ENCODE measurements at regions not wholly inside any gene's neighbourhood (a gene's known extent, or its start where the extent isn't known, plus 50 kb on each side); places are given as distances from the start of the nearest gene placed in this dataset.

- dilution Hi-C loops (cut with MboI; ENCODE audit: extremely low pct_ligation_motif_present, low sequenced_read_pairs), result no loop called here
- CTCF ChIA-PET, result no interaction called here
Observed at GRCh38 chr14:97719931-97720330, 922.7 kb downstream of the VRK1 start.

DNA sequence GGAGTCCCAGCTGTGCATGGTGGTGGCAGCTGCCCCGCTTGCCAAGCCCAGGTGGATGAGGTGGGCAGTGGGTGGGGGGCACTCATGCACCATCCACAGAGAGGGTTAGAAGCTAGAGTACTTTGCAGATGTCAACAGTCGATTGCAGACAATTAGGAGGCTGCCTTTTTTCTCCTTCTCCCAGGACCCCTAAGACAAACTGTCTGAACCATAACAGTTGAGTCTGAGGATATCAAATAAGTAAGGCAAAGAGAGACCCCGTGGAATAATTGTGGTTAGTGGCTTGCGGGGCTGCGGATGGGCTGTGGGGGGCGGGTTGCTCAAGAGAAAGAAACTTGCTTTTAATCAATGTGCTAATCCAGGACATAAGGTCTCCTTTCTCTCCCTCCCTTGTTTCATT lies 926.2 kb downstream of the VRK1 start:
- dilution Hi-C loops (cut with MboI; ENCODE audit: extremely low pct_ligation_motif_present, low sequenced_read_pairs) (no loop called here), intact Hi-C loops (cut with micrococcal nuclease) (no loop called here)
- no peaks in the 10 kb centered on the region for H3K9me1 ChIP-seq (replicated peaks; ENCODE audit: control insufficient read depth, extremely low read depth, insufficient read depth, low read length)
- no peak overlapping the region for H3K4me2 ChIP-seq (ENCODE audit: insufficient read depth, low read length)
- no peaks in the 10 kb centered on the region for H4K20me1 ChIP-seq (replicated peaks; ENCODE audit: control insufficient read depth, extremely low read depth, insufficient read depth, low read length)
- no TSS peak for BruUV-seq (replicated peaks)
- H3K4me3 ChIP-seq (replicated peaks in 1 of 3; ENCODE audit: insufficient read depth in 1 of 3, low read depth in 1 of 3, low read length in 3 of 3), result no peak overlapping the region
- H3K27me3 ChIP-seq (ENCODE audit: control insufficient read depth in 2 of 2, insufficient read depth in 2 of 2, low read length in 2 of 2), result no peaks in the 10 kb centered on the region
- ChIA-PET CTCF (no interaction called here), POLR2A (no interaction called here)
- H3K27ac ChIP-seq (ENCODE audit: insufficient read depth, low read depth, low read length), result no peak overlapping the region
- peaks cover 2% of the 10 kb centered on the region for H3K9me3 ChIP-seq (replicated peaks; ENCODE audit: control insufficient read depth, insufficient read depth, low read length)
- TF ChIP-seq EZH2 (IDR thresholded peaks at IDR 0.05; ENCODE audit: borderline replicate concordance, low read depth, low read length, severe bottlenecking) (no peak), GATA2 (IDR thresholded peaks at IDR 0.05; ENCODE audit: insufficient read depth, insufficient read length, low read depth, low read length) (no peak), MYC (IDR thresholded peaks at IDR 0.05; ENCODE audit: low read depth, low read length) (no peak), CTCF (IDR thresholded peaks at IDR 0.05; ENCODE audit: extremely low read depth in 1 of 2, insufficient read depth in 1 of 2, low read depth in 1 of 2, low read length in 2 of 2) (no peak), POLR2AphosphoS5 (IDR thresholded peaks at IDR 0.05; ENCODE audit: insufficient read depth, low read depth, low read length) (no peak), JUN (IDR thresholded peaks at IDR 0.05; ENCODE audit: borderline replicate concordance, insufficient read depth, insufficient read length, low read depth) (no peak), POLR2A (IDR thresholded peaks at IDR 0.05; ENCODE audit: low read depth, low read length) (no peak), FOS (IDR thresholded peaks at IDR 0.05; ENCODE audit: borderline replicate concordance, insufficient read depth, low read length) (no peak)
- TF ChIP-seq, protein P1, sequence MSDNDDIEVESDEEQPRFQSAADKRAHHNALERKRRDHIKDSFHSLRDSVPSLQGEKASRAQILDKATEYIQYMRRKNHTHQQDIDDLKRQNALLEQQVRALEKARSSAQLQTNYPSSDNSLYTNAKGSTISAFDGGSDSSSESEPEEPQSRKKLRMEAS (IDR thresholded peaks at IDR 0.05; ENCODE audit: insufficient read depth, insufficient read length), result no peak
- no peaks in the 10 kb centered on the region for H3K79me2 ChIP-seq (ENCODE audit: control insufficient read depth, insufficient read depth, low read length)
- H3K4me1 ChIP-seq (ENCODE audit: control insufficient read depth, extremely low read depth, insufficient read depth, low read length), result no peaks in the 10 kb centered on the region
- no peak overlapping the region for H2AFZ ChIP-seq (ENCODE audit: low read depth, low read length)
- FAIRE-seq, result no peak
- DNase-seq (ENCODE audit: low read depth, low spot score), result no peak
- H3K36me3 ChIP-seq (ENCODE audit: control insufficient read depth in 2 of 2, extremely low read depth in 1 of 2, insufficient read depth in 2 of 2, low read length in 2 of 2), result no peaks in the 10 kb centered on the region
- no peak overlapping the region for H3K9ac ChIP-seq (replicated peaks; ENCODE audit: extremely low read depth, insufficient read depth, low read length)

More at GRCh38 chr14:97719931-97720330, 922.7 kb downstream of the VRK1 start:
- H3K36me3 ChIP-seq (ENCODE audit: control insufficient read depth in 2 of 2, extremely low read depth in 1 of 2, insufficient read depth in 2 of 2, low read length in 2 of 2), result no peaks in the 10 kb centered on the region
- H4K20me1 ChIP-seq (replicated peaks; ENCODE audit: control insufficient read depth, extremely low read depth, insufficient read depth, low read length), result no peaks in the 10 kb centered on the region
- no peak overlapping the region for H2AFZ ChIP-seq (ENCODE audit: low read depth, low read length)
- H3K9ac ChIP-seq (replicated peaks; ENCODE audit: extremely low read depth, insufficient read depth, low read length), result no peak overlapping the region
- POLR2A ChIA-PET, result no interaction called here
- no peaks in the 10 kb centered on the region for H3K27me3 ChIP-seq (ENCODE audit: control insufficient read depth in 2 of 2, insufficient read depth in 2 of 2, low read length in 2 of 2)
- H3K79me2 ChIP-seq (ENCODE audit: control insufficient read depth, insufficient read depth, low read length), result no peaks in the 10 kb centered on the region
- no peak for TF ChIP-seq FOS (IDR thresholded peaks at IDR 0.05; ENCODE audit: borderline replicate concordance, insufficient read depth, low read length)
- H3K9me1 ChIP-seq (replicated peaks; ENCODE audit: control insufficient read depth, extremely low read depth, insufficient read depth, low read length), result no peaks in the 10 kb centered on the region
- no peak overlapping the region for H3K4me3 ChIP-seq (replicated peaks in 1 of 3; ENCODE audit: insufficient read depth in 1 of 3, low read depth in 1 of 3, low read length in 3 of 3)
- FAIRE-seq (no peak), DNase-seq (ENCODE audit: low read depth, low spot score) (no peak)
- H3K4me2 ChIP-seq (ENCODE audit: insufficient read depth, low read length), result no peak overlapping the region
- no peak overlapping the region for H3K27ac ChIP-seq (ENCODE audit: insufficient read depth, low read depth, low read length)
- H3K9me3 ChIP-seq (replicated peaks; ENCODE audit: control insufficient read depth, insufficient read depth, low read length), result no peaks in the 10 kb centered on the region
- intact Hi-C loops (cut with micrococcal nuclease), result no loop called here
- no peaks in the 10 kb centered on the region for H3K4me1 ChIP-seq (ENCODE audit: control insufficient read depth, extremely low read depth, insufficient read depth, low read length)
- no TSS peak for BruUV-seq (replicated peaks)
